Spleen (tissue), 7 donors: ENCODE measurements at regions not wholly inside any gene's neighbourhood (a gene's known extent, or its start where the extent isn't known, plus 50 kb on each side); places are given as distances from the start of the nearest gene placed in this dataset.

ENCODE experiments used
- POLR2A ChIP-seq, 3 donors: fragments of 450-650 bp; IDR thresholded peaks; one replicate each; pipeline ENCODE4 v1.5.1; 2017; ENCODE audit warnings: antibody characterized with exemption in 3 of 3, mild to moderate bottlenecking in 1 of 3
- POLR2AphosphoS5 ChIP-seq, 3 donors: sonication (generic); formaldehyde crosslinking; IDR thresholded peaks; one replicate each; pipeline ENCODE4 v1.5.1; 2017; ENCODE audit warnings: antibody characterized with exemption in 3 of 3
- TF ChIP-seq, protein P1 (sequence below), 11 experiments: fragments of 200-600 bp in 7 of 11; fragments of 450-650 bp in 4 of 11; sonication (generic) in 4 of 11; IDR thresholded peaks in 8 of 11; conservative IDR thresholded peaks in 3 of 11; 1 replicate in 7 of 11; 2 replicates in 4 of 11; pipeline versions ENCODE4 v1.4.0 to v1.8.0; 2016 to 2021; ENCODE audit warnings: antibody characterized with exemption in 11 of 11, inconsistent platforms in 4 of 11, mild to moderate bottlenecking in 1 of 11
- donor health status: DM: no; HTN: no; CAD: no; lungs with moderate emphysema.
- donor health status: DM: no; HTN: no; CAD: no.
- donor health status: DM: no; HTN: no; CAD: no.

DNA sequence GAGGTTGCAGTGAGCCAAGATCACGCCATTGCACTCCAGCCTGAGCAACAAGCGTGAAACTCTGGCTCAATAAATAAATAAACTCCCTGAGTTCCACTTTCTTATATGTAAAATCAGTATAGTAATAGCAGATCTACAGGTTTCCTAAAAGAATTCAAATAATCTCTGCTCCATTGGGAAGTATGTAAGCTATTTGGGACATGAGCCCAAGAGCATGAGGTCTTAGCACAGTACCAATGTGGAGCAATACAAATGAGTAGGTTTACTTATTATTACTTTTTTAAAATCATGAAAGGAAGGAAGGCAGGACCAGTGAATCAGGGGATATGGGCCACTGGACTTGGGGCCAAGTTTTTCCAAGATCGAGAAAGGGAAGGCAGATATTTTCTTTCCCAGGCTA is 216.9 kb upstream of the DIO2 start:
- TF ChIP-seq, protein P1, sequence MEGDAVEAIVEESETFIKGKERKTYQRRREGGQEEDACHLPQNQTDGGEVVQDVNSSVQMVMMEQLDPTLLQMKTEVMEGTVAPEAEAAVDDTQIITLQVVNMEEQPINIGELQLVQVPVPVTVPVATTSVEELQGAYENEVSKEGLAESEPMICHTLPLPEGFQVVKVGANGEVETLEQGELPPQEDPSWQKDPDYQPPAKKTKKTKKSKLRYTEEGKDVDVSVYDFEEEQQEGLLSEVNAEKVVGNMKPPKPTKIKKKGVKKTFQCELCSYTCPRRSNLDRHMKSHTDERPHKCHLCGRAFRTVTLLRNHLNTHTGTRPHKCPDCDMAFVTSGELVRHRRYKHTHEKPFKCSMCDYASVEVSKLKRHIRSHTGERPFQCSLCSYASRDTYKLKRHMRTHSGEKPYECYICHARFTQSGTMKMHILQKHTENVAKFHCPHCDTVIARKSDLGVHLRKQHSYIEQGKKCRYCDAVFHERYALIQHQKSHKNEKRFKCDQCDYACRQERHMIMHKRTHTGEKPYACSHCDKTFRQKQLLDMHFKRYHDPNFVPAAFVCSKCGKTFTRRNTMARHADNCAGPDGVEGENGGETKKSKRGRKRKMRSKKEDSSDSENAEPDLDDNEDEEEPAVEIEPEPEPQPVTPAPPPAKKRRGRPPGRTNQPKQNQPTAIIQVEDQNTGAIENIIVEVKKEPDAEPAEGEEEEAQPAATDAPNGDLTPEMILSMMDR (IDR thresholded peaks at IDR 0.05 in 8 of 11, conservative IDR thresholded peaks at IDR 0.05 in 3 of 11): no peak
- TF ChIP-seq POLR2A (IDR thresholded peaks at IDR 0.05) (no peak), POLR2AphosphoS5 (IDR thresholded peaks at IDR 0.05) (no peak)
